ENCODE measurements at regions not wholly inside any gene's neighbourhood (a gene's known extent, or its start where the extent isn't known, plus 50 kb on each side); places are given as distances from the start of the nearest gene placed in this dataset.

- TF ChIP-seq CTCF (IDR thresholded peaks at IDR 0.05) (no peak), POLR2A (IDR thresholded peaks at IDR 0.05) (no peak), POLR2AphosphoS5 (IDR thresholded peaks at IDR 0.05) (no peak), EP300 (IDR thresholded peaks at IDR 0.05; ENCODE audit: low read depth) (no peak)
Observed at GRCh38 chr7:136618818-136619217, 249.6 kb upstream of the CHRM2 start.

Data from transverse colon (tissue), 4 donors.